GM23248 (cell line): ENCODE measurements at regions not wholly inside any gene's neighbourhood (a gene's known extent, or its start where the extent isn't known, plus 50 kb on each side); places are given as distances from the start of the nearest gene placed in this dataset.

Source experiments
- DNase-seq: peaks from one replicate; pipeline ENCODE4 v3.0.0-alpha.2; 2015
- H2AFZ ChIP-seq: fragments of 200-600 bp; sonication (generic); 2 replicates; pipeline ENCODE4 v1.6.1; 2016; ENCODE audit warnings: antibody characterized with exemption
- H3F3A ChIP-seq: fragments of 200-600 bp; sonication (generic); 2 replicates; pipeline ENCODE4 v1.6.1; 2016; ENCODE audit warnings: mild to moderate bottlenecking, antibody characterized with exemption, mixed run types; ENCODE audit not compliant: insufficient read depth
- H3K27ac ChIP-seq: fragments of 200-600 bp; sonication (generic); 2 replicates; pipeline ENCODE4 v1.5.1; 2016; ENCODE audit warnings: mild to moderate bottlenecking
- H3K27me3 ChIP-seq: fragments of 200-600 bp; sonication (generic); replicated peaks from 2 replicates; pipeline ENCODE4 v1.6.1; 2016; ENCODE audit warnings: mild to moderate bottlenecking; ENCODE audit not compliant: insufficient read depth
- H3K36me3 ChIP-seq: fragments of 200-600 bp; sonication (generic); 2 replicates; pipeline ENCODE4 v1.6.1; 2016; ENCODE audit warnings: low read depth, mild to moderate bottlenecking
- H3K4me1 ChIP-seq: fragments of 200-600 bp; sonication (generic); 2 replicates; pipeline ENCODE4 v1.6.1; 2016; ENCODE audit warnings: mild to moderate bottlenecking; ENCODE audit not compliant: insufficient read depth
- H3K4me2 ChIP-seq: fragments of 200-600 bp; sonication (generic); one replicate; pipeline ENCODE4 v1.6.1; 2016; ENCODE audit warnings: mild to moderate bottlenecking; ENCODE audit not compliant: unreplicated experiment
- H3K4me3 ChIP-seq: fragments of 200-600 bp; sonication (generic); 2 replicates; pipeline ENCODE4 v1.5.1; 2016; ENCODE audit warnings: mild to moderate bottlenecking
- H3K79me2 ChIP-seq: fragments of 200-600 bp; sonication (generic); 2 replicates; pipeline ENCODE4 v1.6.1; 2016; ENCODE audit warnings: mild to moderate bottlenecking; ENCODE audit not compliant: insufficient read depth
- H3K9ac ChIP-seq: fragments of 200-600 bp; sonication (generic); 2 replicates; pipeline ENCODE4 v1.6.1; 2016; ENCODE audit warnings: mild to moderate bottlenecking
- H3K9me2 ChIP-seq: fragments of 200-600 bp; sonication (generic); 2 replicates; pipeline ENCODE4 v1.6.1; 2016; ENCODE audit warnings: mixed run types, mild to moderate bottlenecking, moderate library complexity; ENCODE audit not compliant: insufficient read depth
- H3K9me3 ChIP-seq: fragments of 200-600 bp; sonication (generic); one replicate; pipeline ENCODE4 v1.6.1; 2017; ENCODE audit warnings: low read depth
- H4K20me1 ChIP-seq: fragments of 200-600 bp; sonication (generic); 2 replicates; pipeline ENCODE4 v1.6.0; 2016; ENCODE audit not compliant: insufficient read depth
- EZH2 ChIP-seq: fragments of 200-600 bp; sonication (generic); IDR thresholded peaks from 2 replicates; pipeline ENCODE4 v1.6.1; 2018; ENCODE audit warnings: antibody characterized with exemption, mild to moderate bottlenecking; ENCODE audit not compliant: insufficient read depth, poor library complexity, severe bottlenecking
- EZH2phosphoT487 ChIP-seq: fragments of 200-600 bp; sonication (generic); IDR thresholded peaks from 2 replicates; pipeline ENCODE4 v1.6.1; 2018; ENCODE audit warnings: antibody characterized with exemption, moderate library complexity, mild to moderate bottlenecking, low read depth; ENCODE audit not compliant: insufficient read depth
- WGBS, 2 experiments: methylation state at CpG; one replicate each; pipeline ENCODE4 v1.1.6; 2015 to 2017; ENCODE audit warnings: low lambda C conversion rate in 2 of 2, low coverage in 1 of 2; ENCODE audit errors: missing lambda C conversion rate in 2 of 2; 5-methylcytosine and 5-hydroxymethylcytosine counted together
- in situ Hi-C: fragments of 300-500 bp; cut with MboI; formaldehyde crosslinking; loops from 2 replicates; pipeline ENCODE4 v1.15.0; 2020

- H3K9ac ChIP-seq, result no peak overlapping the region
- no peak overlapping the region for H3K27ac ChIP-seq
- H3K4me3 ChIP-seq, result no peak overlapping the region
- H3K9me3 ChIP-seq, result no peaks in the 10 kb centered on the region
- no peak overlapping the region for H2AFZ ChIP-seq
- no peak for DNase-seq
- H3K27me3 ChIP-seq, result no peaks in the 10 kb centered on the region
- 0 out of 2 replicates have a peak, but pooled peaks cover 4% of the 10 kb centered on the region for H3K4me1 ChIP-seq
- no peaks in the 10 kb centered on the region for H3K9me2 ChIP-seq
- no peaks in the 10 kb centered on the region for H3K79me2 ChIP-seq
- H4K20me1 ChIP-seq, result no peaks in the 10 kb centered on the region
- H3F3A ChIP-seq, result no peaks in the 10 kb centered on the region
- H3K36me3 ChIP-seq, result no peaks in the 10 kb centered on the region
- in situ Hi-C loops, result no loop called here
- H3K4me2 ChIP-seq, result no peak overlapping the region
- WGBS, 2 experiments, result 62 to 74% methylated on average over 4 of the region's 4 CpGs
- TF ChIP-seq EZH2, result no peak
- TF ChIP-seq EZH2phosphoT487, result no peak
Observed at GRCh38 chr5:4703931-4704458, 436.1 kb upstream of the ADAMTS16 start.

GRCh38 chr5:4704951-4705350 lies 435.2 kb upstream of the ADAMTS16 start:
- in situ Hi-C loops, result no loop called here
- H2AFZ ChIP-seq, result no peak overlapping the region
- H3K79me2 ChIP-seq, result no peaks in the 10 kb centered on the region
- H3K4me1 ChIP-seq, result 0 out of 2 replicates have a peak, but pooled peaks cover 4% of the 10 kb centered on the region
- H4K20me1 ChIP-seq, result no peaks in the 10 kb centered on the region
- WGBS, 2 experiments, result 77 to 82% methylated on average over 3 of the region's 3 CpGs
- H3K4me2 ChIP-seq, result no peak overlapping the region
- no peak overlapping the region for H3K4me3 ChIP-seq
- no peak overlapping the region for H3K27ac ChIP-seq
- DNase-seq, result no peak
- H3K9ac ChIP-seq, result no peak overlapping the region
- TF ChIP-seq EZH2phosphoT487 (no peak), EZH2 (no peak)
- H3K9me3 ChIP-seq, result no peaks in the 10 kb centered on the region
- no peaks in the 10 kb centered on the region for H3K27me3 ChIP-seq
- no peaks in the 10 kb centered on the region for H3K36me3 ChIP-seq
- no peaks in the 10 kb centered on the region for H3F3A ChIP-seq
- H3K9me2 ChIP-seq, result no peaks in the 10 kb centered on the region

GRCh38 chr5:4716781-4717180 lies 423.3 kb upstream of the ADAMTS16 start:
- Histone ChIP-seq H3K79me2 (no peaks in the 10 kb centered on the region), H3K4me1 (no peaks in the 10 kb centered on the region), H4K20me1 (no peaks in the 10 kb centered on the region), H3K4me2 (no peak overlapping the region), H3K27ac (no peak overlapping the region), H3K27me3 (no peaks in the 10 kb centered on the region), H2AFZ (no peak overlapping the region), H3F3A (no peaks in the 10 kb centered on the region), H3K9ac (no peak overlapping the region), H3K9me3 (no peaks in the 10 kb centered on the region), H3K4me3 (no peak overlapping the region), H3K9me2 (no peaks in the 10 kb centered on the region), H3K36me3 (no peaks in the 10 kb centered on the region)
- in situ Hi-C loops, result no loop called here
- TF ChIP-seq EZH2 (no peak), EZH2phosphoT487 (no peak)
- 23 to 29% methylated on average over 4 of the region's 4 CpGs for WGBS, 2 experiments
- no peak for DNase-seq

DNA sequence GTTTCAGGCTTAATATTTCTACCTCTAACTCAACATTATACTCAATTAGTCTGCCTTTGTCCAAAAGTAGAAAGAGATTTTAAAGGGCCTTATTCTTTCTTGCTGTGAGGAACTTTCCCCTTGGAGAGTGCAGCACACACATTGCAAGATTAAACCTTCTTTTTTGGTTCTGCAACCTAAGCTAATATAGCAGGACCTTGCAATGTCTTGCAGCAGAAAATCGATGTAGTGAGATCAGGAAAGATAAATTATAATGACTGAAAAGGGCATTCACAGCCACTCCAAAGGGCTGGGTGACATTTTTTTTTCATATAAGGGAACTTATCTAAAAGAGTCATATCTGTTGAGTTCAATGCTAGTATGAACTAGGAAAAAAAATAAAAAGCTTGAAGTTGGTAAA lies 422.7 kb upstream of the ADAMTS16 start:
- WGBS, 2 experiments, result 18 to 20% methylated on average over 1 of the region's 1 CpG
- no peaks in the 10 kb centered on the region for H3K27me3 ChIP-seq

DNA sequence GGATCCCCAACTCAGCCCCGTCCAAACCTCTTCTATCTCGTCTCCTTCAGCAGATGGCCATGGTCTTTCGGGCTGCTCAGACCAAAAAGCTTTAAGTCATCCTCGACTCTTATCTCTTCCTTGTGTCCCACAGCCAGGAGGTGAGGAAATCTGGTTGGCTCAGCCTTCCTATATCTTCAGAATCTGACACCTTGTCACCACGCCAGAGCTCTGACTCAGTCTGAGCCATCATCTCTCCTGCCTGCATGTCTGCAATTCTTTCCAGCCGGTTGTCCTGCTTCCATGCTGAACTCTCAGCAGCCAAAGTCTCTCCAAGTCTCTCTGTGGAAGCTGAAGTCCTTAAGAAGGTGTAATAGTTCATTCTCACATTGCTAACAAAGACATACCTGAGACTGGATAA lies 419.3 kb upstream of the ADAMTS16 start:
- TF ChIP-seq EZH2 (no peak), EZH2phosphoT487 (no peak)
- H2AFZ ChIP-seq, result no peak overlapping the region
- no peaks in the 10 kb centered on the region for H3K79me2 ChIP-seq
- in situ Hi-C loops, result no loop called here
- H3F3A ChIP-seq, result no peaks in the 10 kb centered on the region
- H4K20me1 ChIP-seq, result no peaks in the 10 kb centered on the region
- H3K27ac ChIP-seq, result no peak overlapping the region
- no peaks in the 10 kb centered on the region for H3K36me3 ChIP-seq
- H3K27me3 ChIP-seq, result no peaks in the 10 kb centered on the region
- no peak overlapping the region for H3K4me2 ChIP-seq
- no peaks in the 10 kb centered on the region for H3K9me3 ChIP-seq
- no peak overlapping the region for H3K4me3 ChIP-seq
- WGBS, 2 experiments, result 35 to 37% methylated on average over 6 of the region's 6 CpGs
- H3K9me2 ChIP-seq, result no peaks in the 10 kb centered on the region
- no peak overlapping the region for H3K9ac ChIP-seq
- DNase-seq, result peak; percentile 13
- H3K4me1 ChIP-seq, result no peaks in the 10 kb centered on the region

More for the DNA sequence above, 422.7 kb upstream of the ADAMTS16 start:
- H3K27ac ChIP-seq, result no peak overlapping the region
- no peak overlapping the region for H3K9ac ChIP-seq
- H3K4me1 ChIP-seq, result no peaks in the 10 kb centered on the region
- H2AFZ ChIP-seq, result no peak overlapping the region
- no peak overlapping the region for H3K4me3 ChIP-seq
- no peaks in the 10 kb centered on the region for H3K79me2 ChIP-seq
- TF ChIP-seq EZH2 (no peak), EZH2phosphoT487 (no peak)
- H3F3A ChIP-seq, result no peaks in the 10 kb centered on the region
- no peak for DNase-seq
- no peaks in the 10 kb centered on the region for H3K9me2 ChIP-seq
- H3K9me3 ChIP-seq, result no peaks in the 10 kb centered on the region
- no peaks in the 10 kb centered on the region for H4K20me1 ChIP-seq
- H3K4me2 ChIP-seq, result no peak overlapping the region
- in situ Hi-C loops, result no loop called here
- H3K36me3 ChIP-seq, result no peaks in the 10 kb centered on the region
